A673 (cell line): ENCODE measurements at regions not wholly inside any gene's neighbourhood (a gene's known extent, or its start where the extent isn't known, plus 50 kb on each side); places are given as distances from the start of the nearest gene placed in this dataset.
"Not testable (repeated sequence)": the region's sequence is repeated elsewhere in the genome, so short reads cannot be mapped to it uniquely, and the experiment has no call there.

Source experiments
- BruUV-seq: library from RNA; stranded (reverse); fragments of 400-500 nt; replicated peaks from 2 replicates; lab custom pipeline; 2021; lab: Mats Ljungman, UMichigan
- CTCF ChIA-PET: fragments of 300-600 bp; sonication (Branson Sonifier 250); formaldehyde crosslinking; loops from one replicate; lab custom pipeline; 2022; ENCODE audit warnings: antibody characterized with exemption; lab: Charles Lee
- POLR2A ChIA-PET: fragments of 300-600 bp; sonication (Branson Sonifier 250); formaldehyde crosslinking; loops from one replicate; lab custom pipeline; 2022; ENCODE audit warnings: antibody characterized with exemption; ENCODE audit not compliant: low non-redundant PET; lab: Charles Lee
- DNase-seq: peaks from one replicate; pipeline ENCODE4 v3.0.0-alpha.2; 2015; ENCODE audit warnings: low spot score
- H3K27ac ChIP-seq: fragments of 200-600 bp; sonication (generic); 2 replicates; pipeline ENCODE4 v1.5.1; 2016; ENCODE audit warnings: mixed run types, low read depth, mild to moderate bottlenecking, mixed read lengths, antibody characterized with exemption, low read length; ENCODE audit not compliant: poor library complexity, severe bottlenecking
- H3K27me3 ChIP-seq: fragments of 200-600 bp; sonication (generic); replicated peaks from 2 replicates; pipeline ENCODE4 v1.6.1; 2017; ENCODE audit warnings: mixed run types, low read depth, mild to moderate bottlenecking, mixed read lengths, antibody characterized with exemption, low read length; ENCODE audit not compliant: insufficient read depth, poor library complexity
- H3K36me3 ChIP-seq: fragments of 200-600 bp; sonication (generic); 2 replicates; pipeline ENCODE4 v1.6.1; 2016; ENCODE audit warnings: mixed run types, mild to moderate bottlenecking, mixed read lengths, antibody characterized with exemption, low read length; ENCODE audit not compliant: insufficient read depth, poor library complexity, severe bottlenecking
- H3K4me1 ChIP-seq: fragments of 200-600 bp; sonication (generic); 2 replicates; pipeline ENCODE4 v1.6.1; 2017; ENCODE audit warnings: mixed run types, mild to moderate bottlenecking, mixed read lengths, antibody characterized with exemption, low read length; ENCODE audit not compliant: insufficient read depth, poor library complexity, severe bottlenecking
- H3K4me3 ChIP-seq: fragments of 200-600 bp; sonication (generic); 2 replicates; pipeline ENCODE4 v1.5.1; 2016; ENCODE audit warnings: low read depth, mixed run types, mild to moderate bottlenecking, mixed read lengths, low read length; ENCODE audit not compliant: poor library complexity, severe bottlenecking
- H3K9me3 ChIP-seq: fragments of 200-600 bp; sonication (generic); 2 replicates; pipeline ENCODE4 v1.6.1; 2016; ENCODE audit warnings: mixed run types, low read depth, mild to moderate bottlenecking, mixed read lengths, antibody characterized with exemption, low read length; ENCODE audit not compliant: poor library complexity, severe bottlenecking
- CTCF ChIP-seq: fragments of 300-800, 200-600 bp; sonication (generic); conservative IDR thresholded peaks from 2 replicates; pipeline ENCODE4 v1.5.1; 2017; ENCODE audit warnings: low read depth, mild to moderate bottlenecking, antibody characterized with exemption, low read length, moderate library complexity, mixed read lengths
- EZH2 ChIP-seq: fragments of 200-600 bp; sonication (generic); IDR thresholded peaks from 2 replicates; pipeline ENCODE4 v1.6.1; 2017; ENCODE audit warnings: borderline replicate concordance, low read depth, mild to moderate bottlenecking, mixed read lengths, antibody characterized with exemption, low read length; ENCODE audit not compliant: poor library complexity, severe bottlenecking
- intact Hi-C: fragments of 100-400 bp; cut with micrococcal nuclease; formaldehyde crosslinking; loops from one replicate; pipeline ENCODE4 v1.10.0; 2022; ENCODE audit not compliant: unreplicated experiment

- no peak for TF ChIP-seq CTCF
- TF ChIP-seq EZH2 = no peak
- Histone ChIP-seq H3K27me3 (no peaks in the 10 kb centered on the region), H3K36me3 (no peaks in the 10 kb centered on the region), H3K9me3 (no peaks in the 10 kb centered on the region), H3K4me3 (no peak overlapping the region), H3K4me1 (no peaks in the 10 kb centered on the region), H3K27ac (no peak overlapping the region)
- intact Hi-C loops = no loop called here
- ChIA-PET CTCF (no interaction called here), POLR2A (no interaction called here)
- no peak for DNase-seq
- no TSS peak for BruUV-seq
These were observed 141.9 kb downstream of the CEBPB start for GRCh38 chr20:50332491-50332980.

GRCh38 chr20:50333131-50333670 lies 142.6 kb downstream of the CEBPB start:
- TF ChIP-seq CTCF (no peak), EZH2 (no peak)
- H3K4me3 ChIP-seq = no peak overlapping the region
- intact Hi-C loops = no loop called here
- H3K36me3 ChIP-seq = no peaks in the 10 kb centered on the region
- H3K9me3 ChIP-seq = no peaks in the 10 kb centered on the region
- H3K4me1 ChIP-seq = no peaks in the 10 kb centered on the region
- no peaks in the 10 kb centered on the region for H3K27me3 ChIP-seq
- BruUV-seq = no TSS peak
- POLR2A ChIA-PET = no interaction called here
- no peak for DNase-seq
- CTCF ChIA-PET = no interaction called here
- no peak overlapping the region for H3K27ac ChIP-seq

GRCh38 chr20:50333812-50334211 lies 143.2 kb downstream of the CEBPB start:
- no peaks in the 10 kb centered on the region for H3K9me3 ChIP-seq
- H3K4me1 ChIP-seq = no peaks in the 10 kb centered on the region
- ChIA-PET POLR2A (no interaction called here), CTCF (no interaction called here)
- no peak for DNase-seq
- intact Hi-C loops = no loop called here
- no peak overlapping the region for H3K4me3 ChIP-seq
- no TSS peak for BruUV-seq
- no peaks in the 10 kb centered on the region for H3K36me3 ChIP-seq
- no peak for TF ChIP-seq EZH2
- TF ChIP-seq CTCF = no peak
- H3K27me3 ChIP-seq = no peaks in the 10 kb centered on the region
- H3K27ac ChIP-seq = no peak overlapping the region

GRCh38 chr20:50334512-50334911 lies 143.9 kb downstream of the CEBPB start:
- H3K4me1 ChIP-seq, H3K9me3 ChIP-seq, H3K36me3 ChIP-seq, H3K27ac ChIP-seq, POLR2A ChIA-PET, H3K27me3 ChIP-seq, DNase-seq, CTCF ChIA-PET, BruUV-seq, H3K4me3 ChIP-seq, intact Hi-C loops: not testable (repeated sequence)
